ENCODE measurements at regions not wholly inside any gene's neighbourhood (a gene's known extent, or its start where the extent isn't known, plus 50 kb on each side); places are given as distances from the start of the nearest gene placed in this dataset.

DNA sequence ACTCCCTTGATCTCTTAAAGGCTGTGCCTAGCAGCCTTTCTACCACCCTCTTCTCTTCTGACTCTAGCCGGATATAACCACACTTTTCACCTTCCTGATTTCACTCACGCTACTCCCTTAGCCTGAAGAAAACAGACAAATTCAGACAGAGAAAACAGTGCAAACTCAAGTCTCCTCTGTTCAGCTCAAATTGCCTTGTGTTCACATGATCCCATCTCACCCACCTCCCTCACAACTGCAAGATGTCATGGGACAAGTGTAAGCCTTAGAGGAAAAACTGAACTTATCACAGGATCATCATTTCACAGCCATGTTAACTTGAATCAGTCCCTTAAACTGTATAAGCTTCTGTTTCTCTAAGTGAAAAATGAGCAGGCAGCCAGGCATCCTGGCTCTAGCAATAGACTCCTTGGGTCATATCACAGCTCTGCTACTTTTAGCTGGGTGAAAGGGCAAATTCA is 66.5 kb upstream of the TENT5A start:
- DNase-seq (ENCODE audit: low read depth) = no peak

DNA sequence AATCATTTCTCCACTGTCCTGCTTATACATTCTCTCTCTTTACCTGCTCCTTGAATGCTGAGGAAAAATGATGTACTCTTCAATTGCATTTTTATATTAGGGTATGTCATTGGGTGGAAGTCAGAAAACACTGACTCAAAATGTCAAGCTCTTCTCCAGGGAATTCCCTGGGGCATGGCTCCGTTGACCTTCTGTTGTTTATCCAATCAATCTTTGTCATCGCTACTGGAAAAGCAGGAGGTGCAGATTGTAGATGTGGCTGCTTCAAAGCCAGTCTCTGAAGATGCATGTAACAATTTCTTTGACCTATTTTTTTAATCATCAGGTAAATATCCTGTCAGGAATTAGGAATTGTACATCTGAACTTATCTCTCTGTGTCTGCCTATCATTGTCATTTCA is 63.9 kb upstream of the TENT5A start:
- DNase-seq (ENCODE audit: low read depth) = no peak

DNA sequence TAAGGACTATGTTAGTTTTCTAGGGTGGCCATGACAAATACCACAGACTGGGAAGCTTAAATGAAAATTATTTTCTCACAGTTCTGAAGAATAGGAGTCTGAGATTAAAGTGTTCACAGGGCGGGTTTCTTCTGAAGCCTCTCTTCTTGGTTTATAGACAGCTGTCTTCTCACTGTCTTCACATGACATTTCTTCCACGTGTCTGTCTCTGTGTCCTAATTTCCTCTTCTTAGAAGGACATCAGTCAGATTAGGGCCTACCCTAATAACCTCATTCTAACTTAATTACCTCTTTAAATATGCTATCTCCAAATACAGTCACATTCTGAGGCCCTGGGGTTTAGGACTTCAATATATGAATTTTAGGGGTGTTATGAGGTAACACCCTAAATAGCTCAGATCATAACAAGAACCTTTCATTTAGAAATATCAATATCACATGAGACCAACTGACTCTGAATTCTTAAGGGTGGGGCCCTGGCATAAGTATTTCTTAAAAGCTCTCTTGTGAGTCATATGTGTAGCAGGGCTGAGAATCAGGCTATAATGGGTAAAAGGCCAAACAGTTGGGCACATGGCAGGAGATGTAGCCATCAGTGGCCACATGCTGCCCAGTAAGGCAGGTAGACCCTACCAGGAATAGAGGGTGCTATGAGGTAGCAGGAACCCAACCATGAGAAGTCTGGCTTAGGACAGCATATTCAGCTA is 62.0 kb upstream of the TENT5A start:
- DNase-seq (ENCODE audit: low read depth) = peak; percentile 23

DNA sequence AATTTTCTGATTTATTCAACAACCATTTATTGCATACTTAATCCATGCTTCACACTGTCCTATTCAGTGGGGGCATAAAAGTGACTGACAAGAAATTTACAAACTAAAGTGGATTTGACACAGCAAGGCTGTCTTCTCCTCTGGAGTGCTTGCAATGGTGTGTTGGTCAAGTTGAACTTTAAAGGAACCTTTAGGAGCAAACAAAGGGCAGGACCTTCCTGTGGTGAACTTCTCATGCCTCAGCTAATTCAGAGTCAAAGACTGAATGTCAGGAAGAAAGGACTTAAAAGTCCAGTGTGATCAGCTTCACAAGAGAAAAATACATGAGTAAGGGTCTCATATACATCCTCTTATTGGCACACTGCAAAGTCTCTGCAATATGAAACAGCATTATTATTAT is 60.8 kb upstream of the TENT5A start:
- no peak for DNase-seq (ENCODE audit: low read depth)

DNA sequence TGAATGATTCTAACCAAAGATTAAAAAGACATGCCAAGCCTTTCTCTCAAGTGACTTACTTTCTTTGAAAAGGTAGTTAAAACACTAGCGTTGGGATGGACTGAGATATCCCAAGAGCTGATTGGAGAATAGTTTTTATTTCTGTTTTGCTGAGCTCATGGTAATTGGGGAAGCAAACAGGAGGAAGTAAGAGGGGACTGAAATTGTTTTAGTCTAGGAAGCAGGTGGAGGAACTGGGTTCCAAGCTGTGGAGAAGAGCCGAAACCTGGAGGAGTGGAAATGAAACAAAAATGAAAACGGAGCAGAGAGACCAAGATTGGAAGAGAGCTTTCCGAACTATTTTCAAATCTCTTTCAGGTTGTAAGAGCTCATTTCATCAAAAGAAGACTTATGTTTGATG is 59.9 kb upstream of the TENT5A start:
- no peak for DNase-seq (ENCODE audit: low read depth)

DNA sequence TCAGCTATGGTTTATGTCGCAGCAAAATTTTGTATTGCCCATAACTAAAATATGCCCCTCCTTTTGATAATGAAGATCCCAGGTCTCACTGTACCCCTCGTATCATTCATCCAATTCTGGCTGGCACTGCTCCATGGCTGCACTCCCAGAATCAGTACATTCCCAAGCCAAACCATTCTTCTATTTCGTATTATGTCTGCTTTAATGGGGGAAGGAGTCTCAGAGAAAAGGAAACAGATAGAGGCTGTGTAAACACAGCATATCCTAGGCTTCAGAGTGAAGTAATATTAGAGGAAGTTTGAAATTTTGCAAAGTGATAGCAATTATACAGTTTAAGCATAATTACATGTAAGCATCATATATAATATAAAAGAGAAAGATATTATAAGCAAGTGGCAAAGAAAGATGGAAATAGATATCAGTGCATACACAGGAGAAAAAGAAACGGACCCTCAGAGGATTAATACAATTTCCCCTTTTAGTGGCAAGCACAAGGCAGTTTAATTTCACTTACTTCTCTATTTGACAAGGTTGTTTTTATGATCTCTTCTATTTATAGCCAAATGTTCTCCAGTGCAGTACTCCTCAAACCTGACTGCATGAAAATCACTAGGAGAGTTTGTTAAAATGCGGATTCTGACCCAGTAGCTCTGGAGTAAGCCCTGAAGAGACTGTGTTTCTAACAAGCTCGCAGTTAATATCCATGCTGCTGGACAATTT is 56.5 kb upstream of the TENT5A start:
- DNase-seq (ENCODE audit: low read depth) = no peak

DNA sequence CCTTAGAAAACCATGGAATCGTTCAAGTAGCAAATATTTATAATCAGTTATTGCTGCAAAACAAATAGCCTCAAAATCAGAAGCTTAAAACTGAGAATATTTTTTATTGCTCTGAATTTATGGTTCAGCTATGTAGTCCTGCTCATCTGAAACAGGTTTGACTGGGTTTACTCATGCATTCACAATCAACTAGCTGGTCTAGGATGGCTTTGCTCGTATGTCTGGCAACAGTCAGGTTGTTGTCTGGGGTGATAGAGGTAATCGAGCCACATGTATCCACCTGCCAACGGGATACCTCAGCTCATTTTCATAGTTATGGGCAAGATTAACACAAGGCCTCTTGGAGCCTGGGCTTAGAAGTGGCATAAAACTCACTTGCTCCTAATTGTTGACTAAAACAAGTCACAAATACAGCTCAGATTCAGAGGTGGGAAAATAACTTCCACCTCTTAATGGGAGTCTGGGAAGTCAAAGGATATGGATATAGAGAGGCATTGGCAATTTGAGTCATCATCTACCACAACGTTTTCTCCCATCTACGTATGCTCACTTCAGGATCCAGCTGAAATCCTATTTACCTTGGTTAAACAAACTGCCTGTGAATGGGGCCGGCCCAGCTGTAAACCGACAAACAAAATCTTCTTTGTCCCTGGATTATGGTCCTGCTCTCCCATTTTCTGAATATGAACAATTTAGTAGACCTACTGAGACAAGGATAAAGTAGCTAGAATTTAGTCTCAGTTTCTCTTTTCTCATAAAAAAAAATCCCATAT is 54.5 kb upstream of the TENT5A start:
- DNase-seq (ENCODE audit: low read depth) = no peak

DNA sequence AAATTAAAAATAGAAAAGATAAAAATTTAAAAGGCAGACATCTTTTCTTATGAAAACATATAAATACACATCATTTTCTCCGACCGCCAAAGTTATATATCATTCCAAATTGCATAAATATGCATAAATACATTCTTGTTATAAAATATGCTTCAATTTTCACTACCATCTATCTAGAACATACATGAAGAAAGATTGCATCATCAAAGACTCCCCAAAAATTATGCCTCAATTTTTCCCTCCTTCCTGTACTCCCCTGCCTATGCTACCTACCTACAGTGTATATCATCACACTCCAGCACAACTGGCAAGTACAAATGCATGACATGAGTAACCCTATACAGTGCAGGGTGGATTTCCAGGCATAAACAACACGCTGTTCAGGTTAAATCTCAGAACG is 49.9 kb upstream of the TENT5A start:
- no peak for DNase-seq (ENCODE audit: low read depth)

All from GM04503 (cell line).